SKM-1 (cell line): ENCODE measurements at regions not wholly inside any gene's neighbourhood (a gene's known extent, or its start where the extent isn't known, plus 50 kb on each side); places are given as distances from the start of the nearest gene placed in this dataset.

Experiments used
- DNase-seq: peaks from one replicate; lab custom pipeline; 2025; ENCODE audit not compliant: unreplicated experiment; lab: John Stamatoyannopoulos, UW

GRCh38 chr10:65861249-65861648, 1064.6 kb upstream of the LRRTM3 start:
- DNase-seq, result no peak
